HCT116 (cell line): ENCODE measurements at regions not wholly inside any gene's neighbourhood (a gene's known extent, or its start where the extent isn't known, plus 50 kb on each side); places are given as distances from the start of the nearest gene placed in this dataset.

ENCODE experiments used
- ATAC-seq: fragments of 200-7000 bp; cut with Tn5 transposase; 2 replicates; pipeline ENCODE4 v1.9.1; 2020; ENCODE audit warnings: mild to moderate bottlenecking, moderate library complexity
- BruUV-seq: library from RNA; stranded (reverse); fragments of 400-500 nt; replicated peaks from 2 replicates; lab custom pipeline; 2021; lab: Mats Ljungman, UMichigan
- CTCF ChIA-PET: fragments of 300-600 bp; sonication (Branson Sonifier 250); formaldehyde crosslinking; loops from one replicate; lab custom pipeline; 2021; ENCODE audit warnings: antibody characterized with exemption; lab: Charles Lee
- POLR2A ChIA-PET: fragments of 300-600, 350-600 bp; sonication (Branson Sonifier 250); formaldehyde crosslinking; loops from one replicate; lab custom pipeline; 2021; ENCODE audit warnings: antibody characterized with exemption; lab: Charles Lee
- RAD21 ChIA-PET, 2 experiments: fragments of 300-600 bp; sonication (Branson Sonifier 250); formaldehyde crosslinking; loops; one replicate each; lab custom pipeline; 2023; ENCODE audit warnings: low total read pairs in 2 of 2; ENCODE audit not compliant: uncharacterized antibody in 2 of 2, unreplicated experiment in 2 of 2, low non-redundant PET in 1 of 2; lab: Charles Lee
- DNase-seq: peaks from one replicate; pipeline ENCODE4 v3.0.0-alpha.2; 2010; ENCODE audit warnings: low read depth, low spot score
- H2AFZ ChIP-seq: fragments of 200-600 bp; shearing (Covaris generic), sonication (generic); 2 replicates; pipeline ENCODE4 v1.6.1; 2017; ENCODE audit warnings: low read depth, mixed run types, mixed read lengths, antibody characterized with exemption, low read length; ENCODE audit not compliant: poor library complexity, severe bottlenecking
- H3K27ac ChIP-seq: 2 replicates; pipeline ENCODE4 v1.5.1; 2012; ENCODE audit warnings: low read depth, low read length
- H3K27me3 ChIP-seq: fragments of 200-600 bp; sonication (generic); 2 replicates; pipeline ENCODE4 v1.6.1; 2016; ENCODE audit warnings: mixed run types, low read length, mixed read lengths; ENCODE audit not compliant: insufficient read depth
- H3K36me3 ChIP-seq, 2 experiments: fragments of 200-500 bp in 1 of 2; fragments of 200-600 bp in 1 of 2; sonication (Bioruptor generic) in 1 of 2; sonication (generic) in 1 of 2; 2 replicates each; pipeline versions ENCODE4 v1.5.1 to v1.6.1; 2014 to 2016; ENCODE audit warnings: low read length in 2 of 2, inconsistent platforms in 1 of 2, mixed read lengths in 1 of 2, mixed run types in 1 of 2; ENCODE audit not compliant: insufficient read depth in 2 of 2, control insufficient read depth in 1 of 2
- H3K4me1 ChIP-seq, 2 experiments: fragments of 200-600 bp in 1 of 2; sonication (generic) in 1 of 2; 2 replicates each; pipeline versions ENCODE4 v1.5.1 to v1.6.1; 2012 to 2017; ENCODE audit warnings: low read length in 2 of 2, inconsistent platforms in 1 of 2, mild to moderate bottlenecking in 1 of 2, mixed read lengths in 1 of 2, mixed run types in 1 of 2, moderate library complexity in 1 of 2; ENCODE audit not compliant: insufficient read depth in 2 of 2, control insufficient read depth in 1 of 2
- H3K4me2 ChIP-seq: fragments of 200-600 bp; sonication (generic); 2 replicates; pipeline ENCODE4 v1.6.1; 2017; ENCODE audit warnings: mixed run types, low read length, mixed read lengths
- H3K4me3 ChIP-seq, 2 experiments: fragments of 200-600 bp in 1 of 2; sonication (generic) in 1 of 2; replicated peaks in 1 of 2; 2 replicates each; pipeline ENCODE4 v1.5.1; 2011 to 2016; ENCODE audit warnings: low read length in 2 of 2, control low read depth in 1 of 2, low read depth in 1 of 2, mild to moderate bottlenecking in 1 of 2, mixed read lengths in 1 of 2, mixed run types in 1 of 2
- H3K79me2 ChIP-seq: fragments of 200-600 bp; sonication (generic); 2 replicates; pipeline ENCODE4 v1.6.1; 2017; ENCODE audit warnings: mild to moderate bottlenecking, mixed run types, low read length, moderate library complexity, mixed read lengths; ENCODE audit not compliant: insufficient read depth
- H3K9ac ChIP-seq: fragments of 200-600 bp; sonication (generic); 2 replicates; pipeline ENCODE4 v1.6.1; 2016; ENCODE audit warnings: low read length, mixed read lengths
- H3K9me2 ChIP-seq: fragments of 200-600 bp; sonication (generic), shearing (Covaris generic); 2 replicates; pipeline ENCODE4 v1.6.1; 2017; ENCODE audit warnings: mixed run types, mild to moderate bottlenecking, moderate library complexity; ENCODE audit not compliant: insufficient read depth
- H3K9me3 ChIP-seq, 2 experiments: fragments of 200-500 bp in 1 of 2; fragments of 200-600 bp in 1 of 2; sonication (Bioruptor generic) in 1 of 2; sonication (generic) in 1 of 2; 2 replicates each; pipeline ENCODE4 v1.6.1; 2014 to 2017; ENCODE audit warnings: low read length in 2 of 2, mixed read lengths in 2 of 2, inconsistent platforms in 1 of 2, low read depth in 1 of 2, mild to moderate bottlenecking in 1 of 2, mixed run types in 1 of 2, moderate library complexity in 1 of 2; ENCODE audit not compliant: control insufficient read depth in 1 of 2, insufficient read depth in 1 of 2
- H4K20me1 ChIP-seq: fragments of 200-600 bp; sonication (generic), shearing (Covaris generic); 2 replicates; pipeline ENCODE4 v1.6.1; 2017; ENCODE audit warnings: mixed run types, mild to moderate bottlenecking, moderate library complexity; ENCODE audit not compliant: insufficient read depth
- ATF3 ChIP-seq: IDR thresholded peaks from 2 replicates; pipeline ENCODE4 v1.6.1; 2012
- CBX3 ChIP-seq: IDR thresholded peaks from 2 replicates; pipeline ENCODE4 v1.6.1; 2012; ENCODE audit warnings: low read depth
- CTCF ChIP-seq, 3 experiments: fragments of 200-600 bp in 1 of 3; sonication (generic) in 1 of 3; IDR thresholded peaks in 2 of 3; conservative IDR thresholded peaks in 1 of 3; 2 replicates each; pipeline ENCODE4 v1.5.1; 2012 to 2017; ENCODE audit warnings: low read depth in 2 of 3, low read length in 2 of 3, antibody characterized with exemption in 1 of 3, borderline replicate concordance in 1 of 3, control low read depth in 1 of 3, mild to moderate bottlenecking in 1 of 3, mixed read lengths in 1 of 3, mixed run types in 1 of 3, moderate library complexity in 1 of 3; ENCODE audit not compliant: insufficient read depth in 1 of 3
- ELF1 ChIP-seq: IDR thresholded peaks from 2 replicates; pipeline ENCODE4 v1.6.1; 2012; ENCODE audit warnings: low read depth, borderline replicate concordance
- EZH2 ChIP-seq: fragments of 200-600 bp; sonication (generic); IDR thresholded peaks from 2 replicates; pipeline ENCODE4 v1.6.1; 2017; ENCODE audit warnings: antibody characterized with exemption, mixed run types
- EZH2phosphoT487 ChIP-seq: fragments of 200-600 bp; IDR thresholded peaks from 2 replicates; pipeline ENCODE4 v1.6.1; 2018; ENCODE audit warnings: antibody characterized with exemption, borderline replicate concordance
- FOSL1 ChIP-seq: IDR thresholded peaks from 2 replicates; pipeline ENCODE4 v1.6.1; 2012; ENCODE audit warnings: low read depth
- JUND ChIP-seq: IDR thresholded peaks from 2 replicates; pipeline ENCODE4 v1.6.1; 2012
- MAX ChIP-seq: IDR thresholded peaks from 2 replicates; pipeline ENCODE4 v1.6.1; 2012
- POLR2AphosphoS5 ChIP-seq: IDR thresholded peaks from 2 replicates; pipeline ENCODE4 v1.6.1; 2011; ENCODE audit warnings: mild to moderate bottlenecking, low read depth, low read length, moderate library complexity
- RAD21 ChIP-seq: IDR thresholded peaks from 2 replicates; pipeline ENCODE4 v1.6.1; 2012; ENCODE audit warnings: low read depth, mild to moderate bottlenecking
- SIN3A ChIP-seq: IDR thresholded peaks from 2 replicates; pipeline ENCODE4 v1.6.1; 2012; ENCODE audit warnings: low read depth
- SP1 ChIP-seq: IDR thresholded peaks from 2 replicates; pipeline ENCODE4 v1.6.1; 2012; ENCODE audit warnings: low read depth
- ZBTB33 ChIP-seq: IDR thresholded peaks from 2 replicates; pipeline ENCODE4 v1.6.1; 2011; ENCODE audit warnings: mild to moderate bottlenecking, low read length, moderate library complexity; ENCODE audit not compliant: insufficient replicate concordance; ENCODE audit errors: extremely low read depth
- ZFX ChIP-seq: fragments of 450-650 bp; IDR thresholded peaks from 2 replicates; pipeline ENCODE4 v1.6.1; 2017
- ZNF274 ChIP-seq: fragments of 200-500 bp; sonication (Bioruptor generic); IDR thresholded peaks from 2 replicates; pipeline ENCODE4 v1.6.1; 2014; ENCODE audit warnings: mild to moderate bottlenecking, low read depth, low read length, inconsistent platforms
- intact Hi-C: fragments of 100-400 bp; cut with micrococcal nuclease; formaldehyde crosslinking; loops from 2 replicates; pipeline ENCODE4 v1.10.0; 2022

GRCh38 chr18:55847960-55848359 is 260.0 kb upstream of the TCF4 start:
- no peak for ATAC-seq
- Histone ChIP-seq H3K4me2 (no peak overlapping the region), H3K9me2 (no peaks in the 10 kb centered on the region), H3K79me2 (no peaks in the 10 kb centered on the region), H3K27me3 (no peaks in the 10 kb centered on the region)
- no peak for TF ChIP-seq MAX
- no peak for TF ChIP-seq ZFX
- no peak for TF ChIP-seq EZH2phosphoT487
- no peak for TF ChIP-seq SP1
- TF ChIP-seq CBX3 = no peak
- no peak for TF ChIP-seq SIN3A
- no peak for TF ChIP-seq ELF1
- TF ChIP-seq RAD21 = no peak
- no peak for TF ChIP-seq POLR2AphosphoS5
- TF ChIP-seq, all 23 proteins: peak for 0
- Histone ChIP-seq H2AFZ (no peak overlapping the region), H3K4me1 (no peaks in the 10 kb centered on the region), H3K27ac (no peak overlapping the region), H3K36me3 (no peaks in the 10 kb centered on the region), H3K9ac (no peak overlapping the region), H3K4me3 (no peak overlapping the region), H3K9me3 (peaks cover 5 to 9% of the 10 kb centered on the region in 2 experiments; a peak in 2 of 4 replicates), H4K20me1 (no peaks in the 10 kb centered on the region)
- no TSS peak for BruUV-seq
- DNase-seq = no peak
- ChIA-PET RAD21 (no interaction called here), POLR2A (no interaction called here), CTCF (no interaction called here)
- intact Hi-C loops = no loop called here

- Histone ChIP-seq H3K4me1 (no peaks in the 10 kb centered on the region), H2AFZ (no peak overlapping the region), H3K9ac (no peak overlapping the region), H3K27ac (no peak overlapping the region), H3K9me3 (peaks cover 0 to 9% of the 10 kb centered on the region in 2 experiments; a peak in 2 of 4 replicates), H3K27me3 (no peaks in the 10 kb centered on the region), H4K20me1 (no peaks in the 10 kb centered on the region), H3K36me3 (no peaks in the 10 kb centered on the region), H3K4me2 (no peak overlapping the region)
- ATAC-seq = no peak
- no peak for DNase-seq
- ChIA-PET RAD21 (no interaction called here), POLR2A (no interaction called here)
- no peak for TF ChIP-seq ATF3
- TF ChIP-seq ZFX = no peak
- TF ChIP-seq ZNF274 = no peak
- no peak for TF ChIP-seq FOSL1
- no peak for TF ChIP-seq CTCF (IDR thresholded peaks at IDR 0.05 in 2 of 3, conservative IDR thresholded peaks at IDR 0.05 in 1 of 3; ENCODE audit: borderline replicate concordance in 1 of 3, insufficient read depth in 1 of 3, low read depth in 2 of 3, low read length in 2 of 3)
- TF ChIP-seq SP1 = no peak
- TF ChIP-seq JUND = no peak
- TF ChIP-seq EZH2 = no peak
- TF ChIP-seq ZBTB33 = no peak
- no peak for TF ChIP-seq SIN3A
- no peak for TF ChIP-seq ELF1
- TF ChIP-seq RAD21 = no peak
- no peak for TF ChIP-seq MAX
- TF ChIP-seq, all 23 proteins: peak for 0
- CTCF ChIA-PET = no interaction called here
- no TSS peak for BruUV-seq
- intact Hi-C loops = no loop called here
- H3K79me2 ChIP-seq = no peaks in the 10 kb centered on the region
- H3K9me2 ChIP-seq = no peaks in the 10 kb centered on the region
- H3K4me3 ChIP-seq = no peak overlapping the region
Measured at GRCh38 chr18:55845221-55845620, 257.2 kb upstream of the TCF4 start.
